OCI-LY7 (cell line): ENCODE measurements at regions not wholly inside any gene's neighbourhood (a gene's known extent, or its start where the extent isn't known, plus 50 kb on each side); places are given as distances from the start of the nearest gene placed in this dataset.

ENCODE experiments used
- BruUV-seq: library from RNA; stranded (reverse); fragments of 400-500 nt; replicated peaks from 2 replicates; lab custom pipeline; 2021; lab: Mats Ljungman, UMichigan
- CTCF ChIA-PET: fragments of 300-600 bp; sonication (Branson Sonifier 250); formaldehyde crosslinking; loops from one replicate; lab custom pipeline; 2022; ENCODE audit warnings: antibody characterized with exemption; ENCODE audit not compliant: unreplicated experiment; lab: Charles Lee
- POLR2A ChIA-PET: fragments of 300-600 bp; sonication (Branson Sonifier 250); formaldehyde crosslinking; loops from one replicate; lab custom pipeline; 2022; ENCODE audit warnings: antibody characterized with exemption; lab: Charles Lee
- DNase-seq: peaks from one replicate; pipeline ENCODE4 v3.0.0-alpha.2; 2015; ENCODE audit warnings: low spot score
- H2AFZ ChIP-seq: fragments of 200-600 bp; sonication (generic), shearing (Covaris generic); 2 replicates; pipeline ENCODE4 v1.6.1; 2014; ENCODE audit warnings: mild to moderate bottlenecking, antibody characterized with exemption, low read length, moderate library complexity
- H3K27ac ChIP-seq: fragments of 200-600 bp; sonication (generic); 2 replicates; pipeline ENCODE4 v1.5.1; 2014; ENCODE audit warnings: mixed run types, low read depth, mild to moderate bottlenecking, moderate library complexity, low read length, inconsistent platforms; ENCODE audit not compliant: poor library complexity, severe bottlenecking
- H3K36me3 ChIP-seq: fragments of 200-600 bp; sonication (generic); 2 replicates; pipeline ENCODE4 v1.6.1; 2014; ENCODE audit warnings: mild to moderate bottlenecking, antibody characterized with exemption, low read length, moderate library complexity, mixed read lengths; ENCODE audit not compliant: insufficient read depth
- H3K4me1 ChIP-seq: fragments of 200-600 bp; sonication (generic); 2 replicates; pipeline ENCODE4 v1.5.1; 2014; ENCODE audit warnings: mild to moderate bottlenecking, low read length; ENCODE audit not compliant: insufficient read depth, poor library complexity, severe bottlenecking
- H3K4me2 ChIP-seq: fragments of 200-600 bp; sonication (generic); 2 replicates; pipeline ENCODE4 v1.6.1; 2014; ENCODE audit warnings: mild to moderate bottlenecking, low read length
- H3K4me3 ChIP-seq: fragments of 200-600 bp; sonication (generic); 2 replicates; pipeline ENCODE4 v1.5.1; 2014; ENCODE audit warnings: mild to moderate bottlenecking, low read depth, low read length; ENCODE audit not compliant: poor library complexity, severe bottlenecking
- H3K79me2 ChIP-seq: fragments of 200-600 bp; sonication (generic); 2 replicates; pipeline ENCODE4 v1.6.1; 2016; ENCODE audit warnings: low read depth, mild to moderate bottlenecking, low read length, moderate library complexity, mixed read lengths; ENCODE audit not compliant: insufficient read depth
- H3K9me2 ChIP-seq: fragments of 200-600 bp; sonication (generic); 2 replicates; pipeline ENCODE4 v1.6.1; 2016; ENCODE audit warnings: mild to moderate bottlenecking, low read length, mixed read lengths; ENCODE audit not compliant: insufficient read depth
- H3K9me3 ChIP-seq: fragments of 200-600 bp; sonication (generic); 2 replicates; pipeline ENCODE4 v1.6.1; 2014; ENCODE audit warnings: mild to moderate bottlenecking, mixed run types, low read length, mixed read lengths
- H4K20me1 ChIP-seq: fragments of 200-600 bp; sonication (generic); 2 replicates; pipeline ENCODE4 v1.6.1; 2014; ENCODE audit warnings: mild to moderate bottlenecking, antibody characterized with exemption, low read length, moderate library complexity, mixed read lengths; ENCODE audit not compliant: insufficient read depth
- EZH2phosphoT487 ChIP-seq: fragments of 200-600 bp; sonication (generic); IDR thresholded peaks from 2 replicates; pipeline ENCODE4 v1.6.1; 2018; ENCODE audit warnings: low read depth, borderline replicate concordance, mild to moderate bottlenecking, mixed run types, antibody characterized with exemption, low read length, moderate library complexity, mixed read lengths
- intact Hi-C: fragments of 100-400 bp; cut with micrococcal nuclease; formaldehyde crosslinking; loops from one replicate; pipeline ENCODE4 v1.10.0; 2022; ENCODE audit not compliant: unreplicated experiment
- TF ChIP-seq, protein P1 (sequence below): fragments of 200-600 bp; sonication (generic); conservative IDR thresholded peaks from 2 replicates; pipeline ENCODE4 v1.5.1; 2014; ENCODE audit warnings: mild to moderate bottlenecking, antibody characterized with exemption, low read length, moderate library complexity, mixed read lengths

DNA sequence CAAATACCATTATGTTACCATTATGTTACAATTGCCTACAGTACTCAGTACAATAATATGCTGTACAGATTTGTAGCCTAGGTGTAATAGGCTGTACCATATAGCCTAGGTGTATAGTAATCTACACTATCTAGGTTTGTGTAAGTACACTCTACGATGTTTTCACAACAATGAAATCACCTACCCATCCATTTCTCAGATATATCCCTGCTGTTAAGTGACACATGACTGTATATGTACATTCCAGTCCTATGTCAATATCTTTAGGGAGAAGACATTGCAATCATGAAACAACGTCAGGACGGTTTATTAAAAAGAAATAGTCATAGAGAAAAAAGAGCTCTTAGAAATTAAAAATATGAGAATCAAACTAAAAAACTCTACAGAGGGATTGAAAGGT is 119.0 kb upstream of the CDC42EP3 start:
- Histone ChIP-seq H3K4me1 (no peaks in the 10 kb centered on the region), H4K20me1 (no peaks in the 10 kb centered on the region), H3K27ac (no peak overlapping the region), H3K4me3 (no peak overlapping the region), H3K9me3 (peaks cover 6% of the 10 kb centered on the region; the same call in 1 of the 2 replicates), H2AFZ (no peak overlapping the region), H3K79me2 (no peaks in the 10 kb centered on the region), H3K36me3 (no peaks in the 10 kb centered on the region), H3K9me2 (no peaks in the 10 kb centered on the region), H3K4me2 (no peak overlapping the region)
- TF ChIP-seq, protein P1, sequence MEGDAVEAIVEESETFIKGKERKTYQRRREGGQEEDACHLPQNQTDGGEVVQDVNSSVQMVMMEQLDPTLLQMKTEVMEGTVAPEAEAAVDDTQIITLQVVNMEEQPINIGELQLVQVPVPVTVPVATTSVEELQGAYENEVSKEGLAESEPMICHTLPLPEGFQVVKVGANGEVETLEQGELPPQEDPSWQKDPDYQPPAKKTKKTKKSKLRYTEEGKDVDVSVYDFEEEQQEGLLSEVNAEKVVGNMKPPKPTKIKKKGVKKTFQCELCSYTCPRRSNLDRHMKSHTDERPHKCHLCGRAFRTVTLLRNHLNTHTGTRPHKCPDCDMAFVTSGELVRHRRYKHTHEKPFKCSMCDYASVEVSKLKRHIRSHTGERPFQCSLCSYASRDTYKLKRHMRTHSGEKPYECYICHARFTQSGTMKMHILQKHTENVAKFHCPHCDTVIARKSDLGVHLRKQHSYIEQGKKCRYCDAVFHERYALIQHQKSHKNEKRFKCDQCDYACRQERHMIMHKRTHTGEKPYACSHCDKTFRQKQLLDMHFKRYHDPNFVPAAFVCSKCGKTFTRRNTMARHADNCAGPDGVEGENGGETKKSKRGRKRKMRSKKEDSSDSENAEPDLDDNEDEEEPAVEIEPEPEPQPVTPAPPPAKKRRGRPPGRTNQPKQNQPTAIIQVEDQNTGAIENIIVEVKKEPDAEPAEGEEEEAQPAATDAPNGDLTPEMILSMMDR: no peak
- no peak for TF ChIP-seq EZH2phosphoT487
- intact Hi-C loops: no loop called here
- ChIA-PET CTCF (no interaction called here), POLR2A (no interaction called here)
- no TSS peak for BruUV-seq
- no peak for DNase-seq

DNA sequence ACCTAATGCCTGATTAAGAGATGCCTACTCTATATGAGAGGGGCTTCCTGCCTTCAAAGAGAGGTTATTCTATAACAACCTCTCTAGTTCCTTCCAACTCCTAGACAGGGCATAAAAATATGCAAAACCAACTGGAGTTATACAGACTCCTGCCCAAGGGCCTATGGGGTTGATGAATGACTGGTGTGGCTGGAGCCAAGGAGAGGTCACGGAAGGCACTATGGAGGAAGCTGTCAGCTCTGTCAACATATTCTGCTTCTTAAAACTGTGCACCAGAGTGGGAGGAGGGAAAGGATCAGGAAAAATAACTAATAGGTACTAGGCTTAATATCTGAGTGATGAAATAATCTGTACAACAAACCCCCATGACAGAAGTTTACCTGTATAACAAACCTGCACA is 120.9 kb upstream of the CDC42EP3 start:
- TF ChIP-seq, protein P1: no peak
- no peak for TF ChIP-seq EZH2phosphoT487
- BruUV-seq: no TSS peak
- Histone ChIP-seq H3K79me2 (no peaks in the 10 kb centered on the region), H4K20me1 (no peaks in the 10 kb centered on the region), H3K9me2 (no peaks in the 10 kb centered on the region), H3K36me3 (no peaks in the 10 kb centered on the region), H3K4me2 (no peak overlapping the region), H3K27ac (no peak overlapping the region), H3K4me3 (no peak overlapping the region), H3K4me1 (no peaks in the 10 kb centered on the region), H3K9me3 (peaks cover 6% of the 10 kb centered on the region; the same call in 1 of the 2 replicates), H2AFZ (no peak overlapping the region)
- ChIA-PET POLR2A (no interaction called here), CTCF (no interaction called here)
- intact Hi-C loops: no loop called here
- no peak for DNase-seq

DNA sequence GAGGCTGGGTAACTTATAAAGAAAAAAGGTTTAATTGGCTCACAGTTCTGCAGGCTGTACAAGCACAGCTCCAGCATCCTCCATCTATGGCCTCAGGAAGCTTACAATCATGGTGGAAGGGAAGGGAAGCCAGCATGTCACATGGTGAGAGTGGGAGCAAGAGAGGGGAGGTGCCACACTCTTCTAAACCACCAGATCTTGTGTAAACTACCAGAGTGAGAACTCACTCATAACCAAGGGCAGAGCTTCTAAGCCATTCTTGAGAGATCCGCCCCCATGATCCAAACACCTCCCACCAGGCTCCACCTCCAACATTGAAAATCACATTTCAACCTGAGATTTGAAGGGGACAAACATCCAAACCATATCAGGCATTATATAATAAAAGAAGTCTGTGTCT is 121.6 kb upstream of the CDC42EP3 start:
- CTCF ChIA-PET: no interaction called here
- no peak overlapping the region for H3K4me2 ChIP-seq
- no peaks in the 10 kb centered on the region for H3K36me3 ChIP-seq
- POLR2A ChIA-PET: no interaction called here
- no TSS peak for BruUV-seq
- H3K4me3 ChIP-seq: no peak overlapping the region
- H2AFZ ChIP-seq: no peak overlapping the region
- no peaks in the 10 kb centered on the region for H3K79me2 ChIP-seq
- intact Hi-C loops: no loop called here
- TF ChIP-seq, protein P1: no peak
- no peak for TF ChIP-seq EZH2phosphoT487
- no peaks in the 10 kb centered on the region for H3K4me1 ChIP-seq
- no peak for DNase-seq
- no peak overlapping the region for H3K27ac ChIP-seq
- H4K20me1 ChIP-seq: no peaks in the 10 kb centered on the region
- no peaks in the 10 kb centered on the region for H3K9me2 ChIP-seq
- H3K9me3 ChIP-seq: peaks cover 6% of the 10 kb centered on the region; the same call in 1 of the 2 replicates
